GM12873 (cell line): ENCODE measurements at regions not wholly inside any gene's neighbourhood (a gene's known extent, or its start where the extent isn't known, plus 50 kb on each side); places are given as distances from the start of the nearest gene placed in this dataset.

Experiments used
- CTCF ChIP-seq: IDR thresholded peaks from 2 replicates; pipeline ENCODE4 v1.5.1; 2012; ENCODE audit warnings: low read depth, mild to moderate bottlenecking, moderate library complexity, low read length, control low read depth; ENCODE audit not compliant: insufficient read depth; ENCODE audit errors: missing control alignments

- no peak for TF ChIP-seq CTCF
Observed at GRCh38 chr3:86653661-86654205, 337.2 kb downstream of the VGLL3 start.

- no peak for TF ChIP-seq CTCF
Observed at GRCh38 chr3:86648087-86648486, 342.9 kb downstream of the VGLL3 start.

- no peak for TF ChIP-seq CTCF
Observed at GRCh38 chr3:86645756-86646155, 345.2 kb downstream of the VGLL3 start.

- TF ChIP-seq CTCF, result no peak
Observed at GRCh38 chr3:86634361-86634760, 356.6 kb downstream of the VGLL3 start.

- no peak for TF ChIP-seq CTCF
Observed at GRCh38 chr3:86629511-86629910, 361.4 kb downstream of the VGLL3 start.

GRCh38 chr3:86624192-86624591 lies 366.8 kb downstream of the VGLL3 start:
- TF ChIP-seq CTCF, result no peak

GRCh38 chr3:86618706-86619105 lies 372.2 kb downstream of the VGLL3 start:
- TF ChIP-seq CTCF, result no peak
